Middle frontal gyrus (tissue), 1 donor: ENCODE measurements at regions not wholly inside any gene's neighbourhood (a gene's known extent, or its start where the extent isn't known, plus 50 kb on each side); places are given as distances from the start of the nearest gene placed in this dataset.
"Not testable (repeated sequence)": the region's sequence is repeated elsewhere in the genome, so short reads cannot be mapped to it uniquely, and the experiment has no call there.

Source experiments
- DNase-seq: peaks from one replicate; pipeline ENCODE4 v3.0.0-alpha.2; 2015; ENCODE audit warnings: low spot score; ENCODE audit errors: extremely low spot score

- DNase-seq: no peak
Measured at GRCh38 chr4:114237997-114238396, 258.6 kb upstream of the ARSJ start.

- no peak for DNase-seq
Measured at GRCh38 chr4:114249561-114249960, 270.1 kb upstream of the ARSJ start.

GRCh38 chr4:114249976-114250375 lies 270.5 kb upstream of the ARSJ start:
- DNase-seq: no peak

- no peak for DNase-seq
Measured at GRCh38 chr4:114250439-114250891, 271.0 kb upstream of the ARSJ start.

GRCh38 chr4:114251020-114251419 lies 271.6 kb upstream of the ARSJ start:
- no peak for DNase-seq

- no peak for DNase-seq
Measured at GRCh38 chr4:114252499-114252898, 273.1 kb upstream of the ARSJ start.

- no peak for DNase-seq
Measured at GRCh38 chr4:114257501-114257900, 278.1 kb upstream of the ARSJ start.

- DNase-seq: not testable (repeated sequence)
Measured at GRCh38 chr4:114262421-114262820, 283.0 kb upstream of the ARSJ start.

- no peak for DNase-seq
Measured at GRCh38 chr4:114263233-114263632, 283.8 kb upstream of the ARSJ start.

- no peak for DNase-seq
Measured at GRCh38 chr4:114264452-114264851, 285.0 kb upstream of the ARSJ start.

- DNase-seq: no peak
Measured at GRCh38 chr4:114264877-114265291, 285.4 kb upstream of the ARSJ start.

- no peak for DNase-seq
Measured at GRCh38 chr4:114265342-114265741, 285.9 kb upstream of the ARSJ start.

GRCh38 chr4:114267976-114268375 lies 288.5 kb upstream of the ARSJ start:
- DNase-seq: no peak

- DNase-seq: no peak
Measured at GRCh38 chr4:114271031-114271430, 291.6 kb upstream of the ARSJ start.

GRCh38 chr4:114272226-114272625 lies 292.8 kb upstream of the ARSJ start:
- DNase-seq: no peak

- DNase-seq: no peak
Measured at GRCh38 chr4:114273238-114273637, 293.8 kb upstream of the ARSJ start.

GRCh38 chr4:114277690-114278089 lies 298.2 kb upstream of the ARSJ start:
- no peak for DNase-seq

GRCh38 chr4:114279066-114279465 lies 299.6 kb upstream of the ARSJ start:
- no peak for DNase-seq

- no peak for DNase-seq
Measured at GRCh38 chr4:114279711-114280110, 300.3 kb upstream of the ARSJ start.

GRCh38 chr4:114280645-114281044 lies 301.2 kb upstream of the ARSJ start:
- DNase-seq: no peak

- no peak for DNase-seq
Measured at GRCh38 chr4:114281164-114281960, 301.9 kb upstream of the ARSJ start.

- DNase-seq: no peak
Measured at GRCh38 chr4:114282937-114283336, 303.5 kb upstream of the ARSJ start.

GRCh38 chr4:114284629-114285028 lies 305.2 kb upstream of the ARSJ start:
- no peak for DNase-seq
